ENCODE measurements at regions not wholly inside any gene's neighbourhood (a gene's known extent, or its start where the extent isn't known, plus 50 kb on each side); places are given as distances from the start of the nearest gene placed in this dataset.
"Not testable (repeated sequence)": the region's sequence is repeated elsewhere in the genome, so short reads cannot be mapped to it uniquely, and the experiment has no call there.

DNA sequence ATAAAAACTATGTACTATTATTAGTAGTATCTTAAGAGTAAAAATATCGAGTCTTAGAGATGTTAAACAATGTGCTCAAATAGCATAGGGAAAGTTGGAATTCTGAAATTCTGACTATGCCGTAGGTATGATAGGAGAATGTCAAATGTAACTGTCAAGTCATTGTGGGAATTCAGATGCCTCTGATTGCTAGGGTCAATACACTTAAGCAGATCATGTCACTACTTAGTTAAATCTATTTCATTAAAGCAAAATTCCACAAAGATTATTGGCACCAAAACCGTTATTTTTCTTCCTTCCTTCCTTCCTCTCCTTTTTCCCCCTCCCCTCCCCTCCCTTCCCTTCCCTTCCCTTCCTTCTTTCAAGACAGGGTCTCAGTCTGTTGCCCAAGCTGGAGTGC is 115.5 kb downstream of the CCDC74A start:
- not testable (repeated sequence) for TF ChIP-seq ZNF583 (CRISPR knock-in tag; IDR thresholded peaks at IDR 0.05); CXXC5 (CRISPR knock-in tag; IDR thresholded peaks at IDR 0.05); ZNF512 (tag; IDR thresholded peaks at IDR 0.05); ZNF311 (CRISPR knock-in tag; IDR thresholded peaks at IDR 0.05); ZNF274 (IDR thresholded peaks at IDR 0.05; ENCODE audit: borderline replicate concordance, low read depth, low read length); POLR2A (conservative IDR thresholded peaks at IDR 0.05); HNRNPK (IDR thresholded peaks at IDR 0.05; ENCODE audit: low read depth, low read length, poor library complexity, severe bottlenecking); FOS (IDR thresholded peaks at IDR 0.05; ENCODE audit: extremely low read depth, insufficient read length); TCFL5 (CRISPR knock-in tag; conservative IDR thresholded peaks at IDR 0.05); MAX (CRISPR knock-in tag; IDR thresholded peaks at IDR 0.05); EP300 (IDR thresholded peaks at IDR 0.05; ENCODE audit: low read length); MYC (IDR thresholded peaks at IDR 0.05; ENCODE audit: low read depth, low read length); MYC (CRISPR knock-in tag; IDR thresholded peaks at IDR 0.05; ENCODE audit: borderline replicate concordance, low read depth)
- TF ChIP-seq, protein P1, sequence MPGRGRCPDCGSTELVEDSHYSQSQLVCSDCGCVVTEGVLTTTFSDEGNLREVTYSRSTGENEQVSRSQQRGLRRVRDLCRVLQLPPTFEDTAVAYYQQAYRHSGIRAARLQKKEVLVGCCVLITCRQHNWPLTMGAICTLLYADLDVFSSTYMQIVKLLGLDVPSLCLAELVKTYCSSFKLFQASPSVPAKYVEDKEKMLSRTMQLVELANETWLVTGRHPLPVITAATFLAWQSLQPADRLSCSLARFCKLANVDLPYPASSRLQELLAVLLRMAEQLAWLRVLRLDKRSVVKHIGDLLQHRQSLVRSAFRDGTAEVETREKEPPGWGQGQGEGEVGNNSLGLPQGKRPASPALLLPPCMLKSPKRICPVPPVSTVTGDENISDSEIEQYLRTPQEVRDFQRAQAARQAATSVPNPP (IDR thresholded peaks at IDR 0.05; ENCODE audit: borderline replicate concordance, insufficient read depth, insufficient read length): not testable (repeated sequence)
- TF ChIP-seq, protein P2, sequence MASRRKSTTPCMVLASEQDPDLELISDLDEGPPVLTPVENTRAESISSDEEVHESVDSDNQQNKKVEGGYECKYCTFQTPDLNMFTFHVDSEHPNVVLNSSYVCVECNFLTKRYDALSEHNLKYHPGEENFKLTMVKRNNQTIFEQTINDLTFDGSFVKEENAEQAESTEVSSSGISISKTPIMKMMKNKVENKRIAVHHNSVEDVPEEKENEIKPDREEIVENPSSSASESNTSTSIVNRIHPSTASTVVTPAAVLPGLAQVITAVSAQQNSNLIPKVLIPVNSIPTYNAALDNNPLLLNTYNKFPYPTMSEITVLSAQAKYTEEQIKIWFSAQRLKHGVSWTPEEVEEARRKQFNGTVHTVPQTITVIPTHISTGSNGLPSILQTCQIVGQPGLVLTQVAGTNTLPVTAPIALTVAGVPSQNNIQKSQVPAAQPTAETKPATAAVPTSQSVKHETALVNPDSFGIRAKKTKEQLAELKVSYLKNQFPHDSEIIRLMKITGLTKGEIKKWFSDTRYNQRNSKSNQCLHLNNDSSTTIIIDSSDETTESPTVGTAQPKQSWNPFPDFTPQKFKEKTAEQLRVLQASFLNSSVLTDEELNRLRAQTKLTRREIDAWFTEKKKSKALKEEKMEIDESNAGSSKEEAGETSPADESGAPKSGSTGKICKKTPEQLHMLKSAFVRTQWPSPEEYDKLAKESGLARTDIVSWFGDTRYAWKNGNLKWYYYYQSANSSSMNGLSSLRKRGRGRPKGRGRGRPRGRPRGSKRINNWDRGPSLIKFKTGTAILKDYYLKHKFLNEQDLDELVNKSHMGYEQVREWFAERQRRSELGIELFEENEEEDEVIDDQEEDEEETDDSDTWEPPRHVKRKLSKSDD (conservative IDR thresholded peaks at IDR 0.05; ENCODE audit: low read length): not testable (repeated sequence)

All from K562 (cell line).